ENCODE measurements at regions not wholly inside any gene's neighbourhood (a gene's known extent, or its start where the extent isn't known, plus 50 kb on each side); places are given as distances from the start of the nearest gene placed in this dataset.
"Not testable (repeated sequence)": the region's sequence is repeated elsewhere in the genome, so short reads cannot be mapped to it uniquely, and the experiment has no call there.

DNA sequence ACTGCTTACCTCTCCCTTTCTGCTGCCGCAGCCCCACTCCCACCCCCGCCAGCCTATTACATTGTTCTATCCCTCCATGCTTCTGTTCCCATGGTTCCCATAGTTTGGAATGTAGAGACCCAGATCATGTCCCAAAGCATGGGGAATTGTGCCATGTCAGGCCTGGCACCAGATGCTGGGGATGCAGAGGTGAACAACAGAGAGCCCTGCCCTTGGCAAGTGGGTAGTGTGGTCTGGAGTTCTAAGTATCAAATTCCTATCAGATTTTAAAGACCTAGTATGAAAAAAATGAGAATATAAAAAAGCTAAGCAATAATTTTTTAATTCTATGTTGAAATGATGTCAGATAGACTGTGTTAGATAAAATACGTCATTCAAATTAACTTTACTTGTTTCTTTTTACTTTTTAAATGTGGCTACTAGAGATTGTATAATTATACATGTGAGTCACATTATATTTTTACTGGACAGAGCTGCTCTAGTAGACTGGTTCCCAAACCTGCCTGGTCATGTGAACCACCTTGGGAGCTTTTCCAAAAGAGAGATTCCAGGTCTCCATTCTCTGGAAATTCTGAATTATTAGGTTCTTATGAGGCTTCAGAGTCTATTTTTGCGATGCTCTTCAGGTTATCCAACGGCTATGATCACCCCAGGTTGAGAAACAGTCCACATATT lies 113.0 kb upstream of the DAB1 start:
- no peak for TF ChIP-seq SPI1 (IDR thresholded peaks at IDR 0.05; ENCODE audit: low read depth, low read length)
- TF ChIP-seq PAX5 (IDR thresholded peaks at IDR 0.05; ENCODE audit: insufficient read depth, low read length, severe bottlenecking): no peak
- TF ChIP-seq POLR2A (IDR thresholded peaks at IDR 0.05; ENCODE audit: low read depth, low read length): no peak
- TF ChIP-seq POU2F2 (IDR thresholded peaks at IDR 0.05; ENCODE audit: low read depth, low read length): no peak
- TF ChIP-seq TAF1 (IDR thresholded peaks at IDR 0.05; ENCODE audit: low read depth, low read length): no peak
- TF ChIP-seq POLR2AphosphoS5 (IDR thresholded peaks at IDR 0.05; ENCODE audit: low read depth, low read length): no peak
- DNase-seq (ENCODE audit: insufficient read length, low spot score) (no peak), FAIRE-seq (no peak)

DNA sequence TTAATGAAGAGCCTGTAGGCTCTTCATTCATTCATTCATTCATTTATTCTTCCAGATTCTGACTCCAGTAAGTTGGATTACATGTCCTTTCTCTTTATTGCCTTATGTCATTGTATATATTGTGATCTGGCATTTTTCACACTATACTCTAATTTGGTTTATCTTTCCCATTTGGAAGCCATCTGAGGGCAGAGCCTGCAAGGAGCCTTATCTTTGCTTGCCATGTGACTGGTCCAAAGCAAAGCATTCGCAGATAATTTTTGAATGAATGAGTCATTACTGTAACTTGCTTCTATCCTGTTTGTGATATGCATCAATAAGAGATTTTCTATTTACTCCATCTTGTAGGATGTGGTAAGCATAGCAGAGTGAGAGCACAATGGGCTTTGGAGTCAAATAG lies 108.4 kb upstream of the DAB1 start:
- TF ChIP-seq PAX5 (IDR thresholded peaks at IDR 0.05; ENCODE audit: insufficient read depth, low read length, severe bottlenecking) (no peak), TAF1 (IDR thresholded peaks at IDR 0.05; ENCODE audit: low read depth, low read length) (no peak), SPI1 (IDR thresholded peaks at IDR 0.05; ENCODE audit: low read depth, low read length) (no peak), POU2F2 (IDR thresholded peaks at IDR 0.05; ENCODE audit: low read depth, low read length) (no peak), POLR2A (IDR thresholded peaks at IDR 0.05; ENCODE audit: low read depth, low read length) (no peak), POLR2AphosphoS5 (IDR thresholded peaks at IDR 0.05; ENCODE audit: low read depth, low read length) (no peak)
- FAIRE-seq (no peak), DNase-seq (ENCODE audit: insufficient read length, low spot score) (no peak)

- FAIRE-seq; DNase-seq (ENCODE audit: insufficient read length, low spot score): not testable (repeated sequence)
Observed at GRCh38 chr1:57530911-57531260, 107.0 kb upstream of the DAB1 start.

GRCh38 chr1:57530206-57530910 lies 106.5 kb upstream of the DAB1 start:
- no peak for DNase-seq (ENCODE audit: insufficient read length, low spot score)
- TF ChIP-seq PAX5 (IDR thresholded peaks at IDR 0.05; ENCODE audit: insufficient read depth, low read length, severe bottlenecking) (no peak), POLR2AphosphoS5 (IDR thresholded peaks at IDR 0.05; ENCODE audit: low read depth, low read length) (no peak), POU2F2 (IDR thresholded peaks at IDR 0.05; ENCODE audit: low read depth, low read length) (no peak), POLR2A (IDR thresholded peaks at IDR 0.05; ENCODE audit: low read depth, low read length) (no peak), SPI1 (IDR thresholded peaks at IDR 0.05; ENCODE audit: low read depth, low read length) (no peak)
- no peak for FAIRE-seq

- DNase-seq (ENCODE audit: insufficient read length, low spot score) (no peak), FAIRE-seq (no peak)
- TF ChIP-seq SPI1 (IDR thresholded peaks at IDR 0.05; ENCODE audit: low read depth, low read length) (no peak), TAF1 (IDR thresholded peaks at IDR 0.05; ENCODE audit: low read depth, low read length) (no peak), POLR2AphosphoS5 (IDR thresholded peaks at IDR 0.05; ENCODE audit: low read depth, low read length) (no peak), POLR2A (IDR thresholded peaks at IDR 0.05; ENCODE audit: low read depth, low read length) (no peak), POU2F2 (IDR thresholded peaks at IDR 0.05; ENCODE audit: low read depth, low read length) (no peak), PAX5 (IDR thresholded peaks at IDR 0.05; ENCODE audit: insufficient read depth, low read length, severe bottlenecking) (no peak)
Observed at GRCh38 chr1:57522575-57522974, 98.7 kb upstream of the DAB1 start.

- DNase-seq (ENCODE audit: insufficient read length, low spot score) (no peak), FAIRE-seq (no peak)
Observed at GRCh38 chr1:57520743-57521515, 97.1 kb upstream of the DAB1 start.

GRCh38 chr1:57518496-57518895 lies 94.6 kb upstream of the DAB1 start:
- DNase-seq (ENCODE audit: insufficient read length, low spot score) (no peak), FAIRE-seq (no peak)
- TF ChIP-seq TAF1 (IDR thresholded peaks at IDR 0.05; ENCODE audit: low read depth, low read length) (no peak), SPI1 (IDR thresholded peaks at IDR 0.05; ENCODE audit: low read depth, low read length) (no peak), PAX5 (IDR thresholded peaks at IDR 0.05; ENCODE audit: insufficient read depth, low read length, severe bottlenecking) (no peak), POLR2AphosphoS5 (IDR thresholded peaks at IDR 0.05; ENCODE audit: low read depth, low read length) (no peak), POU2F2 (IDR thresholded peaks at IDR 0.05; ENCODE audit: low read depth, low read length) (no peak), POLR2A (IDR thresholded peaks at IDR 0.05; ENCODE audit: low read depth, low read length) (no peak)

More at GRCh38 chr1:57520743-57521515, 97.1 kb upstream of the DAB1 start:
- TF ChIP-seq SPI1 (IDR thresholded peaks at IDR 0.05; ENCODE audit: low read depth, low read length) (no peak), POLR2AphosphoS5 (IDR thresholded peaks at IDR 0.05; ENCODE audit: low read depth, low read length) (no peak), POLR2A (IDR thresholded peaks at IDR 0.05; ENCODE audit: low read depth, low read length) (no peak), POU2F2 (IDR thresholded peaks at IDR 0.05; ENCODE audit: low read depth, low read length) (no peak), TAF1 (IDR thresholded peaks at IDR 0.05; ENCODE audit: low read depth, low read length) (no peak), PAX5 (IDR thresholded peaks at IDR 0.05; ENCODE audit: insufficient read depth, low read length, severe bottlenecking) (no peak)

GRCh38 chr1:57517587-57518374 lies 93.9 kb upstream of the DAB1 start:
- no peak for FAIRE-seq
- DNase-seq (ENCODE audit: insufficient read length, low spot score): no peak

DNA sequence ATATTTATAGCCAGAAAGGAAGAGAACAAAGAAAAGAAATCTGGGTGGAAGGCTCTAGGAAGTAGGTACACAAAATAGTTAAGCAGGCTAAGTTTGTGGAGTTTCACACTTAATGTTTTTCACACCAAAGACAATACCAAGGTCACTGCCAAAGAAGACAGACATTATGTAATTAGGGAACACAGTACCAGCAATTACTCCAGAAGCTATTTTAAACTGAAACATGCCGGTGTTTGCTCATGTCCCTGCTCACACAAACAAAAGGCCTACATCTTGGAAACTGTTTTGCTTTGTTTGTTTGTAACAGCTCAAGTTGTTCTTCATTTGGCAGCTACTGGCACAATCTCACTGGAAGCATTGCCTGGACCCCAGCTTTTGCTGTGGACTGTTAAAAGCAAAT lies 88.5 kb upstream of the DAB1 start:
- FAIRE-seq (no peak), DNase-seq (ENCODE audit: insufficient read length, low spot score) (no peak)
- TF ChIP-seq SPI1 (IDR thresholded peaks at IDR 0.05; ENCODE audit: low read depth, low read length) (no peak), PAX5 (IDR thresholded peaks at IDR 0.05; ENCODE audit: insufficient read depth, low read length, severe bottlenecking) (no peak), POLR2A (IDR thresholded peaks at IDR 0.05; ENCODE audit: low read depth, low read length) (no peak), POLR2AphosphoS5 (IDR thresholded peaks at IDR 0.05; ENCODE audit: low read depth, low read length) (no peak), TAF1 (IDR thresholded peaks at IDR 0.05; ENCODE audit: low read depth, low read length) (no peak), POU2F2 (IDR thresholded peaks at IDR 0.05; ENCODE audit: low read depth, low read length) (no peak)

More at GRCh38 chr1:57517587-57518374, 93.9 kb upstream of the DAB1 start:
- TF ChIP-seq POLR2AphosphoS5 (IDR thresholded peaks at IDR 0.05; ENCODE audit: low read depth, low read length) (no peak), TAF1 (IDR thresholded peaks at IDR 0.05; ENCODE audit: low read depth, low read length) (no peak), POLR2A (IDR thresholded peaks at IDR 0.05; ENCODE audit: low read depth, low read length) (no peak), SPI1 (IDR thresholded peaks at IDR 0.05; ENCODE audit: low read depth, low read length) (no peak), POU2F2 (IDR thresholded peaks at IDR 0.05; ENCODE audit: low read depth, low read length) (no peak), PAX5 (IDR thresholded peaks at IDR 0.05; ENCODE audit: insufficient read depth, low read length, severe bottlenecking) (no peak)
